Karpas-422 (cell line): ENCODE measurements at regions not wholly inside any gene's neighbourhood (a gene's known extent, or its start where the extent isn't known, plus 50 kb on each side); places are given as distances from the start of the nearest gene placed in this dataset.

Experiments
- DNase-seq: peaks from one replicate; pipeline ENCODE4 v3.0.0-alpha.2; 2015
- H2AFZ ChIP-seq: fragments of 200-600 bp; sonication (generic); 2 replicates; pipeline ENCODE4 v1.6.1; 2014; ENCODE audit warnings: antibody characterized with exemption, low read length, mixed read lengths
- H3K27ac ChIP-seq: fragments of 200-600 bp; sonication (generic); 2 replicates; pipeline ENCODE4 v1.5.1; 2014; ENCODE audit warnings: mild to moderate bottlenecking, low read length, moderate library complexity
- H3K27me3 ChIP-seq: fragments of 200-600 bp; sonication (generic); 2 replicates; pipeline ENCODE4 v1.6.1; 2014; ENCODE audit warnings: low read length, mixed read lengths
- H3K36me3 ChIP-seq: fragments of 200-600 bp; sonication (generic); 2 replicates; pipeline ENCODE4 v1.6.1; 2014; ENCODE audit warnings: low read length, mixed read lengths; ENCODE audit not compliant: insufficient read depth
- H3K4me1 ChIP-seq: fragments of 200-600 bp; sonication (generic); 2 replicates; pipeline ENCODE4 v1.6.1; 2014; ENCODE audit warnings: mild to moderate bottlenecking, low read length, mixed read lengths
- H3K4me2 ChIP-seq: fragments of 200-600 bp; sonication (generic); 2 replicates; pipeline ENCODE4 v1.6.1; 2014; ENCODE audit warnings: low read length, low read depth, mild to moderate bottlenecking; ENCODE audit not compliant: poor library complexity, severe bottlenecking
- H3K4me3 ChIP-seq: fragments of 200-600 bp; sonication (generic); 2 replicates; pipeline ENCODE4 v1.5.1; 2014; ENCODE audit warnings: mild to moderate bottlenecking, antibody characterized with exemption, low read length, mixed read lengths
- H3K79me2 ChIP-seq: fragments of 200-600 bp; sonication (generic); 2 replicates; pipeline ENCODE4 v1.6.1; 2014; ENCODE audit warnings: mild to moderate bottlenecking, low read length, mixed read lengths
- H3K9ac ChIP-seq: fragments of 200-600 bp; sonication (generic); 2 replicates; pipeline ENCODE4 v1.6.0; 2014; ENCODE audit warnings: low read length
- H3K9me2 ChIP-seq: fragments of 200-600 bp; sonication (generic), shearing (Covaris generic); replicated peaks from 2 replicates; pipeline ENCODE4 v1.6.0; 2014; ENCODE audit warnings: mild to moderate bottlenecking, low read length, moderate library complexity; ENCODE audit not compliant: insufficient read depth
- H3K9me3 ChIP-seq: fragments of 300-700, 200-600 bp; sonication (generic); 2 replicates; pipeline ENCODE4 v1.6.1; 2014; ENCODE audit warnings: low read length, mixed read lengths
- H4K20me1 ChIP-seq: fragments of 200-600 bp; sonication (generic); 2 replicates; pipeline ENCODE4 v1.6.1; 2014; ENCODE audit warnings: mild to moderate bottlenecking, antibody characterized with exemption, low read length, low read depth; ENCODE audit not compliant: insufficient read depth

GRCh38 chr1:170357750-170358149 is 174.2 kb upstream of the GORAB start:
- no peaks in the 10 kb centered on the region for H3K9me3 ChIP-seq

GRCh38 chr1:170360601-170361000 is 171.4 kb upstream of the GORAB start:
- Histone ChIP-seq H3K4me3 (no peak overlapping the region), H4K20me1 (no peaks in the 10 kb centered on the region), H3K27me3 (no peaks in the 10 kb centered on the region), H3K4me1 (no peaks in the 10 kb centered on the region), H3K36me3 (no peaks in the 10 kb centered on the region), H3K79me2 (no peaks in the 10 kb centered on the region), H3K4me2 (no peak overlapping the region), H3K9ac (no peak overlapping the region), H3K27ac (no peak overlapping the region), H3K9me3 (no peaks in the 10 kb centered on the region), H2AFZ (no peak overlapping the region), H3K9me2 (peaks cover 4% of the 10 kb centered on the region; the same call in 1 of the 2 replicates)
- no peak for DNase-seq

More at GRCh38 chr1:170357750-170358149, 174.2 kb upstream of the GORAB start:
- H3K4me2 ChIP-seq = no peak overlapping the region
- H3K4me1 ChIP-seq = no peaks in the 10 kb centered on the region
- no peaks in the 10 kb centered on the region for H3K79me2 ChIP-seq
- H3K27me3 ChIP-seq = no peaks in the 10 kb centered on the region
- no peak overlapping the region for H3K9ac ChIP-seq
- no peaks in the 10 kb centered on the region for H4K20me1 ChIP-seq
- no peak for DNase-seq
- no peak overlapping the region for H3K27ac ChIP-seq
- no peak overlapping the region for H2AFZ ChIP-seq
- no peaks in the 10 kb centered on the region for H3K36me3 ChIP-seq
- H3K4me3 ChIP-seq = no peak overlapping the region
- H3K9me2 ChIP-seq = peaks cover 4% of the 10 kb centered on the region; the same call in 1 of the 2 replicates

- Histone ChIP-seq H4K20me1 (no peaks in the 10 kb centered on the region), H3K9me3 (no peaks in the 10 kb centered on the region), H3K27ac (no peak overlapping the region), H3K4me1 (no peaks in the 10 kb centered on the region), H3K27me3 (no peaks in the 10 kb centered on the region), H3K9me2 (peaks cover 4% of the 10 kb centered on the region; the same call in 1 of the 2 replicates), H3K4me3 (no peak overlapping the region), H3K9ac (no peak overlapping the region), H3K4me2 (no peak overlapping the region), H2AFZ (no peak overlapping the region), H3K79me2 (no peaks in the 10 kb centered on the region), H3K36me3 (no peaks in the 10 kb centered on the region)
- no peak for DNase-seq
Observed at GRCh38 chr1:170365331-170365730, 166.6 kb upstream of the GORAB start.

GRCh38 chr1:170366980-170367379 is 165.0 kb upstream of the GORAB start:
- Histone ChIP-seq H4K20me1 (no peaks in the 10 kb centered on the region), H3K27me3 (no peaks in the 10 kb centered on the region), H3K9me2 (no peaks in the 10 kb centered on the region), H3K27ac (no peak overlapping the region), H3K4me2 (no peak overlapping the region), H3K9me3 (no peaks in the 10 kb centered on the region), H2AFZ (no peak overlapping the region), H3K79me2 (no peaks in the 10 kb centered on the region), H3K4me3 (no peak overlapping the region), H3K36me3 (no peaks in the 10 kb centered on the region), H3K9ac (no peak overlapping the region), H3K4me1 (no peaks in the 10 kb centered on the region)
- no peak for DNase-seq

GRCh38 chr1:170367615-170368014 is 164.4 kb upstream of the GORAB start:
- H3K4me1 ChIP-seq = no peaks in the 10 kb centered on the region
- H3K79me2 ChIP-seq = no peaks in the 10 kb centered on the region
- no peaks in the 10 kb centered on the region for H3K36me3 ChIP-seq
- H3K9me2 ChIP-seq = no peaks in the 10 kb centered on the region
- H3K4me2 ChIP-seq = no peak overlapping the region
- no peak overlapping the region for H2AFZ ChIP-seq
- no peak overlapping the region for H3K4me3 ChIP-seq
- no peak overlapping the region for H3K27ac ChIP-seq
- no peaks in the 10 kb centered on the region for H3K9me3 ChIP-seq
- no peaks in the 10 kb centered on the region for H4K20me1 ChIP-seq
- H3K27me3 ChIP-seq = no peaks in the 10 kb centered on the region
- no peak for DNase-seq
- no peak overlapping the region for H3K9ac ChIP-seq

GRCh38 chr1:170369000-170369399 is 163.0 kb upstream of the GORAB start:
- H3K27ac ChIP-seq = no peak overlapping the region
- H3K4me2 ChIP-seq = no peak overlapping the region
- no peaks in the 10 kb centered on the region for H3K9me3 ChIP-seq
- no peaks in the 10 kb centered on the region for H4K20me1 ChIP-seq
- DNase-seq = no peak
- no peak overlapping the region for H2AFZ ChIP-seq
- H3K27me3 ChIP-seq = no peaks in the 10 kb centered on the region
- no peaks in the 10 kb centered on the region for H3K79me2 ChIP-seq
- H3K36me3 ChIP-seq = no peaks in the 10 kb centered on the region
- no peak overlapping the region for H3K9ac ChIP-seq
- H3K4me1 ChIP-seq = no peaks in the 10 kb centered on the region
- no peaks in the 10 kb centered on the region for H3K9me2 ChIP-seq
- H3K4me3 ChIP-seq = no peak overlapping the region

- H3K79me2 ChIP-seq = no peaks in the 10 kb centered on the region
- H3K4me1 ChIP-seq = no peaks in the 10 kb centered on the region
- H3K36me3 ChIP-seq = no peaks in the 10 kb centered on the region
- H3K27me3 ChIP-seq = no peaks in the 10 kb centered on the region
- no peak overlapping the region for H3K4me3 ChIP-seq
- no peak for DNase-seq
- no peak overlapping the region for H3K27ac ChIP-seq
- H3K9me2 ChIP-seq = no peaks in the 10 kb centered on the region
- no peak overlapping the region for H3K4me2 ChIP-seq
- no peaks in the 10 kb centered on the region for H4K20me1 ChIP-seq
- no peak overlapping the region for H3K9ac ChIP-seq
- no peak overlapping the region for H2AFZ ChIP-seq
- H3K9me3 ChIP-seq = no peaks in the 10 kb centered on the region
Observed at GRCh38 chr1:170369417-170369816, 162.5 kb upstream of the GORAB start.

GRCh38 chr1:170370087-170370486 is 161.9 kb upstream of the GORAB start:
- Histone ChIP-seq H3K9me3 (no peaks in the 10 kb centered on the region), H3K9me2 (no peaks in the 10 kb centered on the region), H3K4me3 (no peak overlapping the region), H3K4me2 (no peak overlapping the region), H3K79me2 (no peaks in the 10 kb centered on the region), H3K27me3 (no peaks in the 10 kb centered on the region), H2AFZ (no peak overlapping the region), H3K9ac (no peak overlapping the region), H4K20me1 (no peaks in the 10 kb centered on the region), H3K36me3 (no peaks in the 10 kb centered on the region), H3K4me1 (no peaks in the 10 kb centered on the region), H3K27ac (no peak overlapping the region)
- no peak for DNase-seq
